AG08395 (cell line): ENCODE measurements at regions not wholly inside any gene's neighbourhood (a gene's known extent, or its start where the extent isn't known, plus 50 kb on each side); places are given as distances from the start of the nearest gene placed in this dataset.
A peak's percentile ranks its signal among the peaks of the same experiment; 100 is the strongest.
"Not testable (repeated sequence)": the region's sequence is repeated elsewhere in the genome, so short reads cannot be mapped to it uniquely, and the experiment has no call there.

ENCODE experiments used
- DNase-seq: peaks from one replicate; pipeline ENCODE4 v3.0.0; 2012; ENCODE audit warnings: mixed read lengths, low spot score

DNA sequence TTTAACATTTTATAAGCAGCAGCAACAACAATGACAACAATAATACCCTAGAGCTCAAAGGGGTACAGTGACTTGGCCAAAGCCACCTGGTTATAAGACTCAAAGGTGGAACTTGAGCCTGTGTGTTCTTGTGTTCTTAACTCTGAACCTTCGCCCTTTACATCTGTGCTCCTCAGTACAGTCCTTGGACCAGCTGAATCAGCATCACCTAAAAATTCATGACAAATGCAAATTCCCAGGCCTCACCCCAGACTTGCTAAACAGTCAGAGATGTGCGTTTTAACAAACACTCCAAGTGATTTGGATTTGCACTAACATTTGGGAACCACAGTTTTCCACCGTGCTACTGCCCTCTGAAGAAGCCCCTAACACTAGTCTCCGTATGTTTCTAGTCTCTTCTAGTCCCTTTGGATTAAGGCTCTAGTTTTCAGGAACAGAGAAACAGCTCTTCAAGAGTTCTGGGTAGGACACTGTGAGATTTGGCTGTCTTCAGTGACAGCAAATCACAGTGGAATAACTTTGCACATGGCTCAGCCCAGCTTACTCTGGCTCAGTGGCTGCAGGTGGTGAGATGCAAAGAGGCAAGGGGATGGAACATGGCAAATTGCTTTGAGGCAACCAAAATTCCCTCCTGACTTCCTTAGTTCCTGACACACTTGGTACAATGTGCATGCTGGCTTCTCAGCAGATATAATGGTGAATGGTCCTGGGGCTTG lies 151.0 kb upstream of the CDH11 start:
- no peak for DNase-seq

- DNase-seq = no peak
These were observed 150.1 kb upstream of the CDH11 start for GRCh38 chr16:65271996-65272395.

GRCh38 chr16:65268331-65268730 lies 146.5 kb upstream of the CDH11 start:
- DNase-seq = no peak

DNA sequence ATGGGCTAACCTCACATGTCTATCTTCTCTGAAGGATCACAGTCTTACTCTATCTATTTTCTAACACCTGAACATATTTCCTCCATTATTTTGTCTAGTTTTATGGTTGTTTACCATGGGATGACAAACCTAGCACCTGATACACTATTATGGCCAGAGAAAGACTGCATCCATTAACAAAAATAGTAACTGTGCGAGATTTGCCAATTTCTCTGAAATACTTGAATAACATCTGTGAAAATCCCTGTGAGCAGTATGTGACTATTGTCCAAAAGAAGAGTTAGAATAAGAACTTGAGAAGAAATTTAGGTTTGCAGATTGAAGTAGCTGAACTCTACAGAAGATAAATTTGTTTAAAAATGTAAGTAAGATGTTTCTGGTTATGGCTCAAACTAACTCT lies 142.0 kb upstream of the CDH11 start:
- no peak for DNase-seq

GRCh38 chr16:65260746-65261145 lies 138.9 kb upstream of the CDH11 start:
- DNase-seq = no peak

- peak; percentile 26 for DNase-seq
These were observed 132.3 kb upstream of the CDH11 start for GRCh38 chr16:65254144-65254543.

GRCh38 chr16:65249768-65250167 lies 127.9 kb upstream of the CDH11 start:
- peak; percentile 10 for DNase-seq

GRCh38 chr16:65244787-65245186 lies 122.9 kb upstream of the CDH11 start:
- no peak for DNase-seq

DNA sequence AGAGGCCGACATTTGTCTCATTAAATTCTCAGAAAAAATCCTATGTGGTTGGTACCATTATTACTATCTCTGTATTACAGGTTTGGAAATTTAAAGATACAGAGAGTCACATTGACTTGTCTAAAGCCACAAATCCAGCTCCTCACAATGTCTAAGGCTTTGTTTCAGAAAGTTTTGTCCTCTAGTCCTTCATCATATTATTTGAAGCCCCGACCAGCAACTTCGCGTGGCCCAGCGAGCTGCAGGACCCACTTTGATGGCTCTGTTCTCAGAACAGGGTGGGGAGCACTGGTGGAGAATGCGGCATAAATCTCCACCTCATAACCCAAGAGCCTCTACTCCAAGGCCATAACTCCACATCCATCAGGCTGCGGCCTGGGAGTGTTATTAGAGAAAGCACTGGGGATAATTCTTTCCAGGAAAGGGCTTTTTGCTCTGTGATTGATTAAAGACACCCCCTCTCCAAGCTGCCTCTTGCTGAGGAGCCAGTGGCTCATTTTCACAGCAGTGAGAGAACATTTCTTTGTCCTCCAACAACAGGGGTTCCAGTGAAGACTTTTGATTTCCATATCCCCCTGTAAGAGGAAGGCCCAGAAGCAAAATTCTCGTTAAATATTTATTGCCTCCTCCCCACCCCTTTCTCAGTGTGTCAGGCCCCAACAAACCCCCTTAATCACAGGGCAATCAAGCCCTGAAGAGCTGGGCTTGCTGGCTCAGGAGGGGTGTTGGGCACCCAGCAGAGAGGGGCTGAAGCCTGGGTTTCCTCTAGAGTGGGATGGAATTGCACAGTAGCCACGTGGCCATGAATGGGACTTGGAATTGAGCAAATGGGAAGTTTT lies 113.7 kb upstream of the CDH11 start:
- no peak for DNase-seq

DNA sequence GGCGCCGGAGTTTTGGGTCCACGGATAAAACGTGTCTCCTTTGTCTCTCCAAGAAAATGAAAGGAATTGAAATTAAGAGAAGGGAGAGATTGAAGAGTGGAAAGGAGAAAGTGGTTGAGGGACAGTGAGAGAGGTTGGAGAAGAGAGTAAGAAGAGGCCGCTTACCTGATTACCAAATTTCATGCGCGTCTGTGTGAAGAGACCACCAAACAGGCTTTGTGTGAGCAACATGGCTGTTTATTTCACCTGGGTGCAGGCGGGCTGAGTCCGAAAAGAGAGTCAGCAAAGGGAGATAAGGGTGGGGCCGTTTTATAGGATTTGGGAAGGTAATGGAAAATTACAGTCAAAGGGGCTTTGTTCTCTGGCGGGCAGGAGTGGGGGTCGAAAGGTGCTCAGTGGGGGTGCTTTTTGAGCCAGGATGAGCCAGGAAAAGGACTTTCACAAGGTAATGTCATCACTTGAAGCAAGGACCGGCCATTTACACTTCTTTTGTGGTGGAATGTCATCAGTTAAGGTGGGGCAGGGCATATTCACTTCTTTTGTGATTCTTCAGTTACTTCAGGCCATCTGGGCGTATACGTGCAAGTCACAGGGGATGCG lies 113.0 kb upstream of the CDH11 start:
- not testable (repeated sequence) for DNase-seq

DNA sequence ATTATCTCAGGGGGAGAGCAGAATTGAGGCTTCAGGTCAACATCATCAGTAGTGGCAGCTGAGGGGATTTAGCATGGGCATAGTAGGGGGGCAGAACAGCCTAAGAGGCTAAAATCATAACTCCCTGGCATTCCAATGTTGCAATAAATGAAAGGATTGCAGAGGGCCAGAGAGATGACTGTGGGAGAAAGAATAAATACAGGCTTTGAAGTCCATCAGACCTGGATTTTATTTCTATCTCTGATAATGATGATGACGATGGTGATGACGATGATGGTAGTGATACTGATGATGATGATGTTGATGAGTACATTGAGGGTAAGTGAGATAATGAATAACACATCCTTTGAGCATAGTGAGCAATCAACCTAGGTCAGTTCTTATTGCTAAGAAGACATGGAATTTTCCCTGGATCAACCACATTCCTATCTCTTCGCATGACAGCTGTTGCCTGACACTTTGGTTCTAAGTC lies 107.4 kb upstream of the CDH11 start:
- peak; percentile 25 for DNase-seq

DNA sequence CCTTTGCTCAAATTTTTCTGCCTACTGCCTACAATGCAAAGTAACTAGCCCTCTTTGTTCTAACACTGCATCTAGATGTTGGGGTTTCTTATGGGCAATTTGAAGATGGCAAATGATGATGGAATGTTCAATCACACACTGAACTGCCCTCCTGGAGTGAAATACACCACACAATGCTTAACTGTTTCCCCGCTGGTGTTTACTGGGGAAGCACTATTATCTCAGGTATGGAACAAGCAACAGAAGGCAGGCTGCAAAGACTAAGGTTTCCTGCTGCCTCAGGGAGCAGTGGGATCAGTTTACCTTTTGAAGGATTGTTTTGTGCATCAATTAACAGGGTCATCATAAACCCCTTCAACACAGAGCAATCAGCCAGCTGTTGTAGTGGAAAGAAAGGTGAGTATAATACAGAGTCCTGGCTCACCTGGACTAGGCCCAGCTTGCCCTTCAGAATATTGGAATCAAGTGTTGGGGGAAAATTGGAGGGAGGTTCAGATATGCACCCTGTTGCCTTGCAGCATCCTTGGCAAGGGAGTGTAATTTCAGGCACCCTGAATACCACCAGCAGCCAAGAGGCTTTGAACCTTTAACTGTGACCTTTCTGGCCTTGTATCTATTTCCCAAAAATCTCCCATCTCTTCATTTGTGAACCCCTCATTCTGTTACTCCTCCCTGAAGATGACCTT lies 105.4 kb upstream of the CDH11 start:
- no peak for DNase-seq

GRCh38 chr16:65226077-65226476 lies 104.2 kb upstream of the CDH11 start:
- DNase-seq = no peak

- DNase-seq = no peak
These were observed 103.6 kb upstream of the CDH11 start for GRCh38 chr16:65225488-65225887.

DNA sequence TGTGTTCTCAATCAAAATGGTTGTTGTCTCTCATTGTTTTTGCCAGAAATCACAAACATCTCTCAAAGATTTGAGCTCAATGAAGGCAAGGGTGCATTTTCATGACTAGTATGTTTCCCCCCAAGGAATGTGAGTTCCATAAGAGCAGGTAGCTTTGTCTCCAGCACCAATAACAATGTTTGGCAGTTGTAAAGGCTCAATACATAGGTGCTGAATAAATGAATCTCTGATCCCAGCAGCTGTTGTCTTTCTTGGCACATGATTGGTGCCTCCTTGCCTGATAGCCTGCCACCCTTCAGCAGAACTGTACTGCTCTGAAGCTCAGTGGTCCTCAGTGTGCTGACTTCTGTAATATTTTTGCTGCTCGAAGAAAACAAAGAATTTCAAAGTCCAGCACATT lies 103.1 kb upstream of the CDH11 start:
- no peak for DNase-seq

GRCh38 chr16:65224471-65224870 lies 102.6 kb upstream of the CDH11 start:
- DNase-seq = no peak

DNA sequence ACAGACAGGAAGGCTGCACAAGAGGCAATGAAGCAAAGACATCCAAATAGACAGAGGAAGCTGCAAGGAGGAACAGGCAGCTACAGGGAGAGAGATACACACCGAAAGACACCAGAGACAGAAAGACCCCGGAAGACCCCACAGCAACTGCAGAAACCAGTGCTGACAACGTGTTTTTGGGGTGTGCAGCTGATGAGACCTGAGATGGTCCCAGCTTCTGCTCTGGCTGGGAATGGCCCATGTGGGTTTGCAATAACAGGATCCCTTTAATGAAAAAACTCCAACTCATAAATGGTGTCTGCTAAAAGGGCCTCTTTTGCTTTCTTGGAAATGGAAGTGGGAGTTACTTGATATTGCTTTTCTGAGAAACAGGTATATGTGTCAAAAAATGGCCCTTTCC lies 101.5 kb upstream of the CDH11 start:
- no peak for DNase-seq

- DNase-seq = no peak
These were observed 100.7 kb upstream of the CDH11 start for GRCh38 chr16:65222536-65222935.

DNA sequence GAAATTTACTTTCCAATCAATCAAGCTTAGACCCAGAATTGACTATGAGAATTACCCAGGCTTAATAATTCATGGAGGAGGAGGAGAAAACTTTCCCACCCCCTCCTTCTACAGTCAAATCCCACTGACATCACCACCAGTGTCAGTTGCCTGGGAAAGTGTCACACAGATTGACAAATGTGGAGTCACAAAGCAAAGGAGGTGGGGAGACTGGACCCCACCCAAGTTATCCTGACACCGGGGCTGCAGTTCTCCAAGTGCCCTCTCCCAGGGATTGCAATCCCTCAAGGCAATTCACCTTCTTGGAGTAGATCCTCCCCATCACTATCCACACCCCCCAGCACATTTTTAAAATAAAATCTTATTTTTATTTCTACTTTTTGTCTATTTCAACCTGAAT lies 100.2 kb upstream of the CDH11 start:
- no peak for DNase-seq

DNA sequence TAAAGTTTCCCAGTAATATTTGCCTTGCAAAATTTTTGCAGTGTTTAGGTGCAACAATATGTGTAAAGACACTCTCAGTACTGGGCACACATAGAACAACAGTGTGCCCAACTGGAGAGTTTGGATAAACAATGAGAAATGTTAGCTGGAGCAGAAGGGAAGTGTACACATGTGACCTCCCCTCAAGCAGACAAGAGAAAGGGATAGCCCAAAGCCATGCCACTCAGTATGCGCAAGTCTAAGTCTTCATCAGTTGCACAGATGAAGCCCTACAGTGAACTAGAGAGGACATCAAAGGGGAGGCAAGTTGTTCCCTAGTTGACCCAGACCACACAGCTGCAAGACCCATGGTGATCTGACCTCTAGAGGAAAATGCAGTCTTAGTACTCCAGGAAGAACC lies 97.9 kb upstream of the CDH11 start:
- DNase-seq = no peak

DNA sequence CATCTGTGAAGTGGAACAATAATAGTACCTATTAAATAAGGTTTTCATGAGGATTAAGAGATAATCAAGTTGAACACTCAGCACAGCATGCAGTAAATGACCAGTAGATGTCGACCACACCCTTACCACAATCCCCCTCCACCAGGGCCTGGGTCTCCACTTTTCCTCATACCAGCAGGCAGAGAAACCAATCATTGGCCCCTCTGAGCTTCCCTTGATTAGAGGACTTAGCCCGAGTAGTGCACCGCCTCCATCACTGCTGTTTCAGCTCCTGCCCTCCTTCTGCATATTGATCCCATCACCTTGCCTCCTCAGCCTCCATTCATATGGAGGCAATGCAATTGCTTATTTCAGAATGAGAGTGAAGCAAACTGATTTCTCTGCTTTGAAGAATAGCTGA lies 96.5 kb upstream of the CDH11 start:
- no peak for DNase-seq

- no peak for DNase-seq
These were observed 92.2 kb upstream of the CDH11 start for GRCh38 chr16:65213866-65214595.
